Endothelial cell (in vitro differentiated cells): ENCODE measurements at regions not wholly inside any gene's neighbourhood (a gene's known extent, or its start where the extent isn't known, plus 50 kb on each side); places are given as distances from the start of the nearest gene placed in this dataset.

Experiments used
- DNase-seq: peaks from one replicate; pipeline ENCODE4 v3.0.0; 2021; ENCODE audit warnings: low spot score
- H3K27ac Mint-ChIP-seq: one replicate; pipeline ENCODE4 v1.8.0; 2021; ENCODE audit warnings: mixed read lengths, inconsistent platforms; ENCODE audit not compliant: unreplicated experiment
- H3K27me3 Mint-ChIP-seq: one replicate; pipeline ENCODE4 v1.8.0; 2021; ENCODE audit warnings: mild to moderate bottlenecking, moderate library complexity, mixed read lengths, inconsistent platforms; ENCODE audit not compliant: unreplicated experiment
- H3K36me3 Mint-ChIP-seq: one replicate; pipeline ENCODE4 v1.8.0; 2021; ENCODE audit warnings: mild to moderate bottlenecking, low read depth, mixed read lengths, inconsistent platforms; ENCODE audit not compliant: unreplicated experiment
- H3K4me1 Mint-ChIP-seq: one replicate; pipeline ENCODE4 v1.8.0; 2021; ENCODE audit warnings: mild to moderate bottlenecking, mixed read lengths, inconsistent platforms; ENCODE audit not compliant: unreplicated experiment
- H3K4me3 Mint-ChIP-seq: one replicate; pipeline ENCODE4 v1.8.0; 2021; ENCODE audit warnings: mild to moderate bottlenecking, mixed read lengths, inconsistent platforms; ENCODE audit not compliant: unreplicated experiment
- H3K9me3 Mint-ChIP-seq: one replicate; pipeline ENCODE4 v1.8.0; 2021; ENCODE audit warnings: mixed read lengths, inconsistent platforms; ENCODE audit not compliant: unreplicated experiment
- TF ChIP-seq, protein P1 (sequence below): fragments of 200-600 bp; sonication (generic); IDR thresholded peaks from one replicate; pipeline ENCODE4 v1.5.0; 2021; ENCODE audit warnings: antibody characterized with exemption; ENCODE audit not compliant: unreplicated experiment

DNA sequence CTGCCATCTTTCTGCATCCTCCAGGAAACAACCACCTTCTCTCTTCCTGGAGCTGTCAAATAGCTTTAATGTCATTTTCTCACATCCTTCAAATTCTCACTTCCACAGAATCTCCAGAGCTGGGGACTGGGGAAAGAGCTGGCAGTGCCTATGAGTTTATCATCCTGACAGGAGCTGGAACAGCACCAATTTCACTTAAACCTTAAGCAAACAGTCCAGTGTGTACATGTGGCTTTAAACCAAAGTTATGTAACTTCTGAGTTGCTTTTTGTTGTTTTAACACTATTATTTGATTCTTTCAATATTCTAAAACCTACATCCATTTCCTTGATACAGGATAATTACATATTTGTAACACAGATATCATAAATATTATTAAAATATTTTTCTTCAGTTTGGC, 331.5 kb upstream of the ARGLU1 start:
- H3K27me3 Mint-ChIP-seq: no peaks in the 10 kb centered on the region
- H3K27ac Mint-ChIP-seq: no peak overlapping the region
- no peak for DNase-seq
- H3K4me1 Mint-ChIP-seq: peaks cover 4% of the 10 kb centered on the region
- H3K4me3 Mint-ChIP-seq: no peak overlapping the region
- TF ChIP-seq, protein P1, sequence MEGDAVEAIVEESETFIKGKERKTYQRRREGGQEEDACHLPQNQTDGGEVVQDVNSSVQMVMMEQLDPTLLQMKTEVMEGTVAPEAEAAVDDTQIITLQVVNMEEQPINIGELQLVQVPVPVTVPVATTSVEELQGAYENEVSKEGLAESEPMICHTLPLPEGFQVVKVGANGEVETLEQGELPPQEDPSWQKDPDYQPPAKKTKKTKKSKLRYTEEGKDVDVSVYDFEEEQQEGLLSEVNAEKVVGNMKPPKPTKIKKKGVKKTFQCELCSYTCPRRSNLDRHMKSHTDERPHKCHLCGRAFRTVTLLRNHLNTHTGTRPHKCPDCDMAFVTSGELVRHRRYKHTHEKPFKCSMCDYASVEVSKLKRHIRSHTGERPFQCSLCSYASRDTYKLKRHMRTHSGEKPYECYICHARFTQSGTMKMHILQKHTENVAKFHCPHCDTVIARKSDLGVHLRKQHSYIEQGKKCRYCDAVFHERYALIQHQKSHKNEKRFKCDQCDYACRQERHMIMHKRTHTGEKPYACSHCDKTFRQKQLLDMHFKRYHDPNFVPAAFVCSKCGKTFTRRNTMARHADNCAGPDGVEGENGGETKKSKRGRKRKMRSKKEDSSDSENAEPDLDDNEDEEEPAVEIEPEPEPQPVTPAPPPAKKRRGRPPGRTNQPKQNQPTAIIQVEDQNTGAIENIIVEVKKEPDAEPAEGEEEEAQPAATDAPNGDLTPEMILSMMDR: no peak
- no peaks in the 10 kb centered on the region for H3K9me3 Mint-ChIP-seq
- H3K36me3 Mint-ChIP-seq: no peaks in the 10 kb centered on the region

- Mint-ChIP-seq H3K27ac (no peak overlapping the region), H3K27me3 (no peaks in the 10 kb centered on the region), H3K36me3 (no peaks in the 10 kb centered on the region), H3K4me3 (no peak overlapping the region), H3K9me3 (no peaks in the 10 kb centered on the region), H3K4me1 (peaks cover 4% of the 10 kb centered on the region)
- no peak for DNase-seq
- TF ChIP-seq, protein P1: no peak
Measured at GRCh38 chr13:106898231-106898630, 330.3 kb upstream of the ARGLU1 start.

DNA sequence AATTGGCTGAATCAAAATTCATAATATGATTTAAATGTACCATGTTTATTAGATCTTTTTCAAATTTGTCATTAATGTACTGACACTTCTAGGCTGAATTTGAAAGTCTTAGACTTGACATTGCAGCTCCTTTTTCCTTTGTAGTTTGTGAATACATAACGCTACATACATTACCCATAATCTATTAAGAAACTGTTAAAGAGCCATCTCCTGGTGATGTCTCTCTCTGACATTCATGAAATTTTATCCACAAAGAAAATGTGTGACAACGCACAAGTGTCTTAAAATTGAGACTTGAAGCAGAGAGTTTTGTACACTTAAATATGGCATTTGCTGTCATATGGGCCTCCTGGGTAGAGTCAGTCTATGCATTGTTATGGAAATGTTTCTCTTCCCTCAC, 320.2 kb upstream of the ARGLU1 start:
- no peak for DNase-seq
- Mint-ChIP-seq H3K36me3 (no peaks in the 10 kb centered on the region), H3K27me3 (peaks cover 2% of the 10 kb centered on the region), H3K4me1 (peaks cover 2% of the 10 kb centered on the region), H3K4me3 (no peak overlapping the region), H3K9me3 (no peaks in the 10 kb centered on the region), H3K27ac (no peak overlapping the region)
- TF ChIP-seq, protein P1: no peak

DNA sequence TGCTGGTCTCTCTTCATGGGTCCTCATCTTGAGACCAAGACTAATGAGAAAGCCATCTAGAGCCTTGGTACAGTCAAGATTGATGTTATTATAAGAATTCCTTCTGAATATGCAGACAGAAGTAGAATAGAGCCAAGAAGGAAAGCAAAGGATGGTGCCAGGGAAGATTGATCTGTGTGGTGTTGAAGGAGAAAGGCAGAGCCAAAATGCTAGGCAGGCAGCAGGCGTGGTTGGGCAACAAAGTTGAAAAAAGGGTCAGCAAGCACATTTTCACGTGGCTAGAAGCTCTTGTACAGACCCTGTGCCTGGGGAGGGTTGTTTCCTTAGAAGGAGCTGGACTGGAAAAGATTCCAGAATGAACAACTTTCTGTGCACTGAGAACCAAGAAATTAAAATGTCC, 319.7 kb upstream of the ARGLU1 start:
- DNase-seq: no peak
- Mint-ChIP-seq H3K4me3 (no peak overlapping the region), H3K4me1 (peaks cover 5% of the 10 kb centered on the region), H3K27ac (no peak overlapping the region), H3K27me3 (peaks cover 2% of the 10 kb centered on the region), H3K36me3 (no peaks in the 10 kb centered on the region), H3K9me3 (no peaks in the 10 kb centered on the region)
- TF ChIP-seq, protein P1: no peak

- H3K27ac Mint-ChIP-seq: no peak overlapping the region
- no peaks in the 10 kb centered on the region for H3K36me3 Mint-ChIP-seq
- peaks cover 14% of the 10 kb centered on the region for H3K4me1 Mint-ChIP-seq
- H3K4me3 Mint-ChIP-seq: no peak overlapping the region
- H3K9me3 Mint-ChIP-seq: no peaks in the 10 kb centered on the region
- peaks cover 2% of the 10 kb centered on the region for H3K27me3 Mint-ChIP-seq
- TF ChIP-seq, protein P1: no peak
- DNase-seq: no peak
Measured at GRCh38 chr13:106883976-106884375, 316.0 kb upstream of the ARGLU1 start.
